Panc1 (cell line): ENCODE measurements at regions not wholly inside any gene's neighbourhood (a gene's known extent, or its start where the extent isn't known, plus 50 kb on each side); places are given as distances from the start of the nearest gene placed in this dataset.
"Not testable (repeated sequence)": the region's sequence is repeated elsewhere in the genome, so short reads cannot be mapped to it uniquely, and the experiment has no call there.

Experiments used
- CTCF ChIP-seq: fragments of 450-650 bp; IDR thresholded peaks from 2 replicates; pipeline ENCODE4 v1.5.1; 2017; ENCODE audit warnings: mild to moderate bottlenecking
- POLR2AphosphoS5 ChIP-seq: IDR thresholded peaks from 2 replicates; pipeline ENCODE4 v1.6.1; 2012; ENCODE audit warnings: mild to moderate bottlenecking, low read depth, low read length, moderate library complexity
- REST ChIP-seq, 2 experiments: IDR thresholded peaks; 2 replicates each; pipeline ENCODE4 v1.6.1; 2011 to 2012; ENCODE audit warnings: low read depth in 2 of 2, control low read depth in 1 of 2, low read length in 1 of 2, mild to moderate bottlenecking in 1 of 2, moderate library complexity in 1 of 2; ENCODE audit not compliant: insufficient read depth in 1 of 2
- SIN3A ChIP-seq: IDR thresholded peaks from 2 replicates; pipeline ENCODE4 v1.6.1; 2012; ENCODE audit warnings: low read depth, mild to moderate bottlenecking, low read length, moderate library complexity, borderline replicate concordance; ENCODE audit not compliant: insufficient read depth

GRCh38 chr15:22255606-22256005 is 175.3 kb downstream of the OR4M2 start:
- TF ChIP-seq CTCF; REST (IDR thresholded peaks at IDR 0.05; ENCODE audit: insufficient read depth in 1 of 2, low read depth in 2 of 2, low read length in 1 of 2); POLR2AphosphoS5; SIN3A: not testable (repeated sequence)
